OCI-LY1 (cell line): ENCODE measurements at regions not wholly inside any gene's neighbourhood (a gene's known extent, or its start where the extent isn't known, plus 50 kb on each side); places are given as distances from the start of the nearest gene placed in this dataset.

Experiments used
- EZH2 ChIP-seq: fragments of 200-600 bp; sonication (generic), shearing (Covaris generic); IDR thresholded peaks from 2 replicates; pipeline ENCODE4 v1.8.0; 2017; ENCODE audit warnings: borderline replicate concordance, mixed run types, mild to moderate bottlenecking, antibody characterized with exemption, low read length, moderate library complexity, mixed read lengths
- TF ChIP-seq, protein P1 (sequence below): fragments of 200-600 bp; sonication (generic), shearing (Covaris generic); IDR thresholded peaks from 2 replicates; pipeline ENCODE4 v1.5.1; 2017; ENCODE audit warnings: mild to moderate bottlenecking, antibody characterized with exemption, low read length, moderate library complexity, mixed read lengths

- TF ChIP-seq, protein P1, sequence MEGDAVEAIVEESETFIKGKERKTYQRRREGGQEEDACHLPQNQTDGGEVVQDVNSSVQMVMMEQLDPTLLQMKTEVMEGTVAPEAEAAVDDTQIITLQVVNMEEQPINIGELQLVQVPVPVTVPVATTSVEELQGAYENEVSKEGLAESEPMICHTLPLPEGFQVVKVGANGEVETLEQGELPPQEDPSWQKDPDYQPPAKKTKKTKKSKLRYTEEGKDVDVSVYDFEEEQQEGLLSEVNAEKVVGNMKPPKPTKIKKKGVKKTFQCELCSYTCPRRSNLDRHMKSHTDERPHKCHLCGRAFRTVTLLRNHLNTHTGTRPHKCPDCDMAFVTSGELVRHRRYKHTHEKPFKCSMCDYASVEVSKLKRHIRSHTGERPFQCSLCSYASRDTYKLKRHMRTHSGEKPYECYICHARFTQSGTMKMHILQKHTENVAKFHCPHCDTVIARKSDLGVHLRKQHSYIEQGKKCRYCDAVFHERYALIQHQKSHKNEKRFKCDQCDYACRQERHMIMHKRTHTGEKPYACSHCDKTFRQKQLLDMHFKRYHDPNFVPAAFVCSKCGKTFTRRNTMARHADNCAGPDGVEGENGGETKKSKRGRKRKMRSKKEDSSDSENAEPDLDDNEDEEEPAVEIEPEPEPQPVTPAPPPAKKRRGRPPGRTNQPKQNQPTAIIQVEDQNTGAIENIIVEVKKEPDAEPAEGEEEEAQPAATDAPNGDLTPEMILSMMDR, result no peak
- no peak for TF ChIP-seq EZH2
Observed at GRCh38 chr2:144876013-144876412, 356.1 kb upstream of the ZEB2 start.
